Aorta (tissue), 5 donors: ENCODE measurements at regions not wholly inside any gene's neighbourhood (a gene's known extent, or its start where the extent isn't known, plus 50 kb on each side); places are given as distances from the start of the nearest gene placed in this dataset.
A peak's percentile ranks its signal among the peaks of the same experiment; 100 is the strongest.

Experiments used
- ATAC-seq: fragments of 200-7000 bp; cut with Tn5 transposase; one replicate; pipeline ENCODE4 v1.9.1; 2022; ENCODE audit warnings: moderate library complexity; ENCODE audit not compliant: low FRiP score
- DNase-seq, 2 donors: peaks; one replicate each; pipeline ENCODE4 v3.0.0-alpha.2; 2020
- H3K27ac ChIP-seq, 2 donors: one replicate each; pipeline ENCODE4 v1.5.1; 2013; ENCODE audit warnings: low read length in 2 of 2, mild to moderate bottlenecking in 2 of 2, moderate library complexity in 2 of 2, control low read depth in 1 of 2, inconsistent platforms in 1 of 2, low read depth in 1 of 2
- H3K27me3 ChIP-seq, 2 donors: one replicate each; pipeline ENCODE4 v1.6.1; 2013; ENCODE audit warnings: control low read depth in 1 of 2, low read length in 1 of 2, mild to moderate bottlenecking in 1 of 2, moderate library complexity in 1 of 2; ENCODE audit not compliant: insufficient read depth in 2 of 2, control insufficient read depth in 1 of 2
- H3K36me3 ChIP-seq, 2 donors: one replicate each; pipeline ENCODE4 v1.6.1; 2013; ENCODE audit warnings: control low read depth in 1 of 2, low read length in 1 of 2, mild to moderate bottlenecking in 1 of 2; ENCODE audit not compliant: insufficient read depth in 2 of 2, control insufficient read depth in 1 of 2
- H3K4me1 ChIP-seq, 2 donors: one replicate each; pipeline ENCODE4 v1.6.1; 2013; ENCODE audit warnings: low read length in 2 of 2, control low read depth in 1 of 2, mild to moderate bottlenecking in 1 of 2, moderate library complexity in 1 of 2; ENCODE audit not compliant: insufficient read depth in 2 of 2, control insufficient read depth in 1 of 2
- H3K4me3 ChIP-seq, 2 donors: one replicate each; pipeline ENCODE4 v1.5.1; 2013; ENCODE audit warnings: low read length in 2 of 2, control low read depth in 1 of 2, mild to moderate bottlenecking in 1 of 2
- H3K9me3 ChIP-seq: one replicate; pipeline ENCODE4 v1.6.1; 2013; ENCODE audit warnings: mild to moderate bottlenecking, low read length; ENCODE audit not compliant: control insufficient read depth
- WGBS, 2 donors: extraction: QIAGEN DNeasy Blood & Tissue Kit; methylation state at CpG; one replicate each; pipeline ENCODE4 v1.1.7; 2013; 5-methylcytosine and 5-hydroxymethylcytosine counted together
- intact Hi-C, 2 donors: fragments of 100-400 bp; cut with DNase I; formaldehyde crosslinking; loops; one replicate each; pipeline versions ENCODE4 v1.14.2 to v1.15.0; 2022
- donor health status: healthy with polysubstance abuse.
- donor health status: Bipolar disorder and iron deficiency.
- donor health status: DM: no; HTN: no; CAD: no.
- donor health status: DM: no; HTN: no; CAD: no.
- donor health status: DM: yes; HTN: yes; CAD: no.

DNA sequence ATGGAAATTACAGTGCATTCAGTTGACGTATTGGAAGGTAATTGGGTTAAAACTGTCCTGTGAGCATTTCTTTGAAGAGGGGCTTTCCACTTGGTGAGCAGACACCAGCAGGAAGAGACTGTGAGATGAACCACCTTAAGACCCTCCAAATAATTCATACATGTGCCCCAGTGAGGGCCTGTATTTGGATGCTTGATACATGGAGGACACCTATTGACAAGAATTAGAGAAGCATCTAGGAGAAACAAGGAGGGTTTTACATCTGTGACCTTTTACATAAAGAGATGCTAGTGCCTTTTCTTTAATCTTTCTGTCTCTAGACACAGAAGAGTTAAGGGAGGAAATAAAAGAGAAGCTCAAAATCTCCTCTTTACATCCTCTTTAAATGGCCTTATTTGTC is 1115.3 kb upstream of the IGFBP7 start:
- H3K36me3 ChIP-seq, result no peaks in the 10 kb centered on the region
- WGBS, 2 donors, result 91 to 96% methylated on average over 1 of the region's 1 CpG
- no peak for ATAC-seq
- H3K4me3 ChIP-seq, result no peak overlapping the region
- intact Hi-C loops, result no loop called here
- no peak for DNase-seq
- H3K27ac ChIP-seq, result no peak overlapping the region
- H3K27me3 ChIP-seq, result no peaks in the 10 kb centered on the region
- no peaks in the 10 kb centered on the region for H3K9me3 ChIP-seq
- peaks cover 0 to 2% of the 10 kb centered on the region in 2 donors for H3K4me1 ChIP-seq

DNA sequence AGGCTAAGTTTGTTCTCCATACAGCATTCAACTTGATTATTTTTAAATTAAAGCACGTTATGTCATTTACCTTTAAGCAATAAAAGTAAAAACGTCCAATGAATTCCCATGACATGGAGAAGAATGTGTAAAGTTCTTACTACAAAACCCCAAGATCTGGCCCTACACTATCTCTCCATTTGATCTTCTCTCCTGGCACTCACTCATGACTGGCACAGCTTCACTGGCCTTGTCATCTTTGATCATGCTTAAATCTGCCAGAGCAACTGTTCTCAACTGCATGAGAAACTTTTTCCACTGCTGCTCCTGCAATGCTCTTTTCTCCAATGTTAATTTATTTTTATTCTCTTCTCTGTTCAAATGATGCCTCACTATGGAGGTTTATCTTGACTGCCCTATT is 1109.0 kb upstream of the IGFBP7 start:
- DNase-seq (no peak), ATAC-seq (no peak)
- intact Hi-C loops, result no loop called here
- 67 to 74% methylated on average over 2 of the region's 2 CpGs for WGBS, 2 donors
- H3K9me3 ChIP-seq, result no peaks in the 10 kb centered on the region
- peaks cover 0 to 2% of the 10 kb centered on the region in 2 donors for H3K4me1 ChIP-seq
- H3K27ac ChIP-seq, result no peak overlapping the region
- no peak overlapping the region for H3K4me3 ChIP-seq
- no peaks in the 10 kb centered on the region for H3K27me3 ChIP-seq
- no peaks in the 10 kb centered on the region for H3K36me3 ChIP-seq

DNA sequence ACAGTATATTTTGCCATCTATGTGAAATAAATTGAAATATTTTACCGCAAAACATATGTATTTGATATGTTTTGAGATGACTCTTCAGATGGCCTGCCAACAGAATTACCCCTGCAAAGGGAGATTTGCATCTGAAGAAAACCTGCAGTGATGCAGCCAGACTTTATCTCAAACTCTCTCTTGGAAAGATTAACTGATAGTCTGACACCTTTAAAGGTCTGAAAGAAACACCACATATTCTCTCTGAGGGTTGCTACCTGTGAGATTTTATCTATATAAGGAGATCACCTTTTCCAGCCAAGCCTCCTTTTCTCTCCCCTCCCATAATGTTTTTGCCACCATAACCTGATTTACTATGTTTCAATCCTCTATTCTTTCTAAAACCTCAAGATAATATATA is 1106.3 kb upstream of the IGFBP7 start:
- no peaks in the 10 kb centered on the region for H3K4me1 ChIP-seq
- H3K27me3 ChIP-seq, result no peaks in the 10 kb centered on the region
- intact Hi-C loops, result no loop called here
- no peak overlapping the region for H3K4me3 ChIP-seq
- WGBS, 2 donors, result 92 to 95% methylated on average over 1 of the region's 1 CpG
- no peak overlapping the region for H3K27ac ChIP-seq
- DNase-seq, result no peak
- no peaks in the 10 kb centered on the region for H3K36me3 ChIP-seq
- no peak for ATAC-seq
- H3K9me3 ChIP-seq, result no peaks in the 10 kb centered on the region

DNA sequence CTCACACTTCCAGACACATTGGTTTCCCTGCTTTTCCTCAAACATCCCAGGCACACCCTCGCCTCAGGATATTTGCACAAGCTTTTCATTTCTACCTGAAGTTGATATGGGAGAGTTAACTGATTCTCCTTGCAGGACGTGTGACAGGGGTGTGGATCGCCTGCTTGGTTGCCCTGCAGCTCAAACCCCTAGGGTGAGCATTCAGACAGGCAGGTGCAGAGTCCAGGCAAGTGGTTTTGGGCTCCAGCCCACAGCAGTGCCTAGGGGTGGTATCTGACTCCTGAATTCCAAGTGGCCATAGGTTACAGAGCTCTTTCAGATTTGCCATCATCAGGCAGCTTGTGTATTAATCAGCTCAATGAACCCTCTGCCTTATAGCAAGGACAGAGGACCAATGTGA is 1104.2 kb upstream of the IGFBP7 start:
- H3K4me1 ChIP-seq, result no peaks in the 10 kb centered on the region
- intact Hi-C loops, result no loop called here
- no peaks in the 10 kb centered on the region for H3K27me3 ChIP-seq
- DNase-seq (no peak), ATAC-seq (peak; percentile 33)
- H3K9me3 ChIP-seq, result no peaks in the 10 kb centered on the region
- no peak overlapping the region for H3K4me3 ChIP-seq
- WGBS, 2 donors, result 63 to 70% methylated on average over 3 of the region's 3 CpGs
- H3K36me3 ChIP-seq, result no peaks in the 10 kb centered on the region
- H3K27ac ChIP-seq, result no peak overlapping the region

DNA sequence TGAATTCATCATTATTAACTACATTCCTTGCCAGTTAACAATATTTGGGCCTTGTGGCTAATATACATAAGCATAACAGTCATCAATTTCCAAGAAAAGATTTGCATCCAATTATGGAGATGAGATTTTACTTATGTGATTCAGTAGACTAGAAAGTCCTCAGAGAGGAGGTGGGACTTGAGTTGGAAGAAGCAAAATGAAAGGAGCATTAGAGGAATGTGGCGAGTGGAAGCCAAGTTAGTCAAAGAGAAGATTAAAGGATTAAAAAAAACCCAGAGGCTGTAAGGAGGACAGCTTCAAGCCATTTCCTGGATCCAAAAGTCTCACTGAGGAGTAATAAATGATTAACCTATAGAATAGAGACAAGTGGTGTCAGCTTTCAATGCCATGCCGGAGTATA is 1099.4 kb upstream of the IGFBP7 start:
- ATAC-seq (no peak), DNase-seq (no peak)
- Histone ChIP-seq H3K27ac (no peak overlapping the region), H3K36me3 (no peaks in the 10 kb centered on the region), H3K4me1 (no peaks in the 10 kb centered on the region), H3K4me3 (no peak overlapping the region), H3K27me3 (no peaks in the 10 kb centered on the region), H3K9me3 (no peaks in the 10 kb centered on the region)
- 86 to 87% methylated on average over 2 of the region's 2 CpGs for WGBS, 2 donors
- intact Hi-C loops, result no loop called here

DNA sequence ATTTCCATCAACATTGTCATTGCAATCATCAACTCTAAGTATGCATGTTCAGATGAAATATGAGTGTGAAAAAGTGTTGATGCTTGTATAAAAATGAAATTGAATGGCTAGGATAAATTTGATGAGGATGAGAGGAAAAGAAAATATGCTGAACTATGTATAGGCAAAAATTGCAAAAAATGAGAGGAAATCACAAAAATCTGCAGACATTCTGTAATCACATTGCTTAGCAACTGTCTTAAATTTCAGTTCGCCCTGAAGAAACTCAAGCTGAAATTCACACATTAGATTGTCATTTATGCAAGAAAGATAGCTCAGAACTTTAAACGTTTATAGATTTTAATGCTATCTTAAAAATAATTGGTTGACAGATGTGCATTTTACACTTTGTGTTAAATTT is 1098.8 kb upstream of the IGFBP7 start:
- H3K4me1 ChIP-seq, result no peaks in the 10 kb centered on the region
- no peaks in the 10 kb centered on the region for H3K9me3 ChIP-seq
- no peaks in the 10 kb centered on the region for H3K36me3 ChIP-seq
- no peak overlapping the region for H3K4me3 ChIP-seq
- 65 to 80% methylated on average over 2 of the region's 2 CpGs for WGBS, 2 donors
- no peak for DNase-seq
- H3K27me3 ChIP-seq, result no peaks in the 10 kb centered on the region
- H3K27ac ChIP-seq, result no peak overlapping the region
- intact Hi-C loops, result no loop called here
- ATAC-seq, result no peak

DNA sequence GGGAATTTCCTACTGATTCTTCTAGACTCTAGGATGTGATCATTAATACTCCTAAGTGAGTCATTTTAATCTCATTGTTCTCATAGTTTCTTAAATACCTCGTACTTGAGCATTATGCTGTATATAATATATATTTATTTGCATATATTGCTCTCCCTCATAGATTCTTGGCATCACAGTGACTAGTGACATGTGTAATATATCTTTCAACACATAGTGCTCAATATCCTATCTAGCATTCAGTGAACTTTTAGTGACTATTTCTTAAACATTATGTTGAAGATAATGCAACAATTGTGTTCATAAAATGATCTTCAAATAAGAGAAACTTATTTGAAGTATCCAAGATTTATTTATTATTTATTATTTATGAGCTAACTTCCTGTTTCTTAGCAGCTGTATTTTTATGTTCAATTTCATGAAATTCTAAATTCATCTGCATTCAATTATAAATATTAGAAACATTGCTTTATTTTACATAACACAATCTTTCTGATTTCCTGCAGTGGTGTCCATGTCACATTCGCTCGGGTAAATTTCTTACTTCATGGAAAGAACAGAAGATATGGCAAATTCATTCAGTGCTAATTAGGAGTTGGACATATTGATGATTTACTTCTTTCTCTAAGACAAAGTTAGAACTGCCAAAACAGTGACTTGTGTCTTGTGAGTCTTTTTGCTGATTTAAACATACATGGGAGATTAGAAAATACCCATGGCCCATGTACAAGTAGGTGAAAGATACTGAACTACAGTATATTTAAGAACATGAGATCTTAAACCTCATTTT is 1095.5 kb upstream of the IGFBP7 start:
- DNase-seq, result no peak
- intact Hi-C loops, result no loop called here

DNA sequence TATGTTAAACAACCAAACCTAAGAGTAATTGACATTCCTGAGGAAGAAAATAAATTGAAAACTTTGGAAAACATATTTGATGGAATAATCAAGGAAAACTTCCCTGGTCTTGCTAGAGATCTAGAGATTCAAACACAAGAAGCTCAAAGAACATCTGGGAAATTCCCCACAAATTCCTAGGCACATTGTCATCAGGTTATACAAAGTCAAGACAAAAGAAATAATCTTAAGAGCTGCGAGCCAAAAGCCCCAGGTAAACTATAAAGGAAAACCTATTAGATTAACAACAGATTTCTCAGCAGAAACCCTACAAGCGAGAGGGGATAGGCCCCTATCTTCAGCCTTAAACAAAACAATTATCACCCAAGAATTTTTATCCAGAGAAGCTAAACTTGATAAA is 1082.0 kb upstream of the IGFBP7 start:
- H3K4me3 ChIP-seq, result no peak overlapping the region
- no peaks in the 10 kb centered on the region for H3K36me3 ChIP-seq
- intact Hi-C loops, result no loop called here
- DNase-seq (no peak), ATAC-seq (no peak)
- WGBS, 2 donors, result 81 to 83% methylated on average over 2 of the region's 2 CpGs
- H3K4me1 ChIP-seq, result no peaks in the 10 kb centered on the region
- no peak overlapping the region for H3K27ac ChIP-seq
- no peaks in the 10 kb centered on the region for H3K27me3 ChIP-seq
- no peaks in the 10 kb centered on the region for H3K9me3 ChIP-seq

More for the DNA sequence above, 1095.5 kb upstream of the IGFBP7 start:
- no peak overlapping the region for H3K4me3 ChIP-seq
- H3K27me3 ChIP-seq, result no peaks in the 10 kb centered on the region
- H3K4me1 ChIP-seq, result no peaks in the 10 kb centered on the region
- H3K27ac ChIP-seq, result no peak overlapping the region
- 82% methylated on average over 3 of the region's 3 CpGs for WGBS, 2 donors
- ATAC-seq, result no peak
- H3K9me3 ChIP-seq, result no peaks in the 10 kb centered on the region
- H3K36me3 ChIP-seq, result no peaks in the 10 kb centered on the region

DNA sequence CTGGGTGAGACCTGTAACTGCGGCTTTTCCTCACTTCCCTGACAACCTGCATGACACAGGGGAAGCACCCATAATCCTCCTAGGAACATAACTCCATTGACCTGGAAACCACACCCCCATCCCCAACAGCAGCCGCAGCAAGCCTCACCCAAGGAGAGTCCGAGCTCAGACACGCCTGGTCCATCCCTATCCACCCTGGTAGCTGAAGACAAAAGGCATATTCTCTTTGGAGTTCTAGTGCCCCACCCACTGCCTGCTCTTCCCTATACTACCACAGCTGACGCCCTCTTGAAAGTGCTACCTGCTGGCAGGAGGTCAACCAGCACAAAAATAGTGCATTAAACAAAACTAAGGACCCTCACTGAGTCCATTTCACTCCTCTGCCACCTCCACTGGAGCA is 1080.9 kb upstream of the IGFBP7 start:
- ATAC-seq (no peak), DNase-seq (no peak)
- Histone ChIP-seq H3K27ac (no peak overlapping the region), H3K36me3 (no peaks in the 10 kb centered on the region), H3K9me3 (no peaks in the 10 kb centered on the region), H3K4me1 (no peaks in the 10 kb centered on the region), H3K4me3 (no peak overlapping the region), H3K27me3 (no peaks in the 10 kb centered on the region)
- intact Hi-C loops, result no loop called here
- 87 to 90% methylated on average over 5 of the region's 5 CpGs for WGBS, 2 donors
